ENCODE measurements at regions not wholly inside any gene's neighbourhood (a gene's known extent, or its start where the extent isn't known, plus 50 kb on each side); places are given as distances from the start of the nearest gene placed in this dataset.

GRCh38 chr10:33520223-33520622 lies 185.8 kb upstream of the NRP1 start:
- no peak overlapping the region for H3K4me3 ChIP-seq (ENCODE audit: control insufficient read depth in 2 of 3, extremely low read depth in 1 of 3, insufficient read depth in 2 of 3, low read depth in 1 of 3, low read length in 3 of 3)
- TF ChIP-seq EZH2 (IDR thresholded peaks at IDR 0.05; ENCODE audit: low read length) (no peak), CTCF (optimal IDR thresholded peaks at IDR 0.05 in 1 of 3, IDR thresholded peaks at IDR 0.05 in 1 of 3, conservative IDR thresholded peaks at IDR 0.05 in 1 of 3; ENCODE audit: extremely low read depth in 1 of 3, insufficient read depth in 2 of 3, low read length in 3 of 3) (no peak)
- DNase-seq (ENCODE audit: low read depth, low spot score) = no peak
- dilution Hi-C loops (cut with MboI; ENCODE audit: extremely low pct_ligation_motif_present, low sequenced_read_pairs) = no loop called here
- H2AFZ ChIP-seq (ENCODE audit: control insufficient read depth, low read length) = no peak overlapping the region
- H3K27me3 ChIP-seq (ENCODE audit: control insufficient read depth, extremely low read depth, insufficient read depth, low read length) = no peaks in the 10 kb centered on the region
- H3K36me3 ChIP-seq (ENCODE audit: control insufficient read depth in 2 of 2, extremely low read depth in 1 of 2, insufficient read depth in 2 of 2, low read length in 2 of 2) = no peaks in the 10 kb centered on the region
- H3K79me2 ChIP-seq (ENCODE audit: control insufficient read depth, insufficient read depth, low read length) = no peaks in the 10 kb centered on the region
- no peak overlapping the region for H3K4me2 ChIP-seq (ENCODE audit: control insufficient read depth, extremely low read depth, insufficient read depth, low read depth, low read length)
- H3K9ac ChIP-seq (ENCODE audit: control insufficient read depth, extremely low read depth, insufficient read depth, low read length) = no peak overlapping the region
- H3K9me3 ChIP-seq (ENCODE audit: control insufficient read depth, low read depth, low read length) = no peaks in the 10 kb centered on the region
- H3K4me1 ChIP-seq (ENCODE audit: control insufficient read depth, extremely low read depth, insufficient read depth, low read length) = no peaks in the 10 kb centered on the region
- no peaks in the 10 kb centered on the region for H3K9me1 ChIP-seq (ENCODE audit: control insufficient read depth, extremely low read depth, insufficient read depth, low read length)
- no peaks in the 10 kb centered on the region for H4K20me1 ChIP-seq (ENCODE audit: control insufficient read depth, extremely low read depth, insufficient read depth, low read length)
- no peak for FAIRE-seq
- no peak overlapping the region for H3K27ac ChIP-seq (ENCODE audit: control insufficient read depth, insufficient read depth, low read length)

- dilution Hi-C loops (cut with MboI; ENCODE audit: extremely low pct_ligation_motif_present, low sequenced_read_pairs) = no loop called here
- DNase-seq (ENCODE audit: low read depth, low spot score) (no peak), FAIRE-seq (no peak)
- no peak overlapping the region for H2AFZ ChIP-seq (ENCODE audit: control insufficient read depth, low read length)
- no peaks in the 10 kb centered on the region for H3K9me3 ChIP-seq (ENCODE audit: control insufficient read depth, low read depth, low read length)
- H4K20me1 ChIP-seq (ENCODE audit: control insufficient read depth, extremely low read depth, insufficient read depth, low read length) = no peaks in the 10 kb centered on the region
- no peak overlapping the region for H3K27ac ChIP-seq (ENCODE audit: control insufficient read depth, insufficient read depth, low read length)
- H3K36me3 ChIP-seq (ENCODE audit: control insufficient read depth in 2 of 2, extremely low read depth in 1 of 2, insufficient read depth in 2 of 2, low read length in 2 of 2) = no peaks in the 10 kb centered on the region
- no peaks in the 10 kb centered on the region for H3K27me3 ChIP-seq (ENCODE audit: control insufficient read depth, extremely low read depth, insufficient read depth, low read length)
- TF ChIP-seq CTCF (optimal IDR thresholded peaks at IDR 0.05 in 1 of 3, IDR thresholded peaks at IDR 0.05 in 1 of 3, conservative IDR thresholded peaks at IDR 0.05 in 1 of 3; ENCODE audit: extremely low read depth in 1 of 3, insufficient read depth in 2 of 3, low read length in 3 of 3) (no peak), EZH2 (IDR thresholded peaks at IDR 0.05; ENCODE audit: low read length) (no peak)
- H3K9me1 ChIP-seq (ENCODE audit: control insufficient read depth, extremely low read depth, insufficient read depth, low read length) = no peaks in the 10 kb centered on the region
- no peaks in the 10 kb centered on the region for H3K4me1 ChIP-seq (ENCODE audit: control insufficient read depth, extremely low read depth, insufficient read depth, low read length)
- H3K4me3 ChIP-seq (ENCODE audit: control insufficient read depth in 2 of 3, extremely low read depth in 1 of 3, insufficient read depth in 2 of 3, low read depth in 1 of 3, low read length in 3 of 3) = no peak overlapping the region
- H3K4me2 ChIP-seq (ENCODE audit: control insufficient read depth, extremely low read depth, insufficient read depth, low read depth, low read length) = no peak overlapping the region
- no peaks in the 10 kb centered on the region for H3K79me2 ChIP-seq (ENCODE audit: control insufficient read depth, insufficient read depth, low read length)
- no peak overlapping the region for H3K9ac ChIP-seq (ENCODE audit: control insufficient read depth, extremely low read depth, insufficient read depth, low read length)
Measured at GRCh38 chr10:33519130-33519860, 184.8 kb upstream of the NRP1 start.

Measured in keratinocyte (primary cell).